ENCODE measurements at regions not wholly inside any gene's neighbourhood (a gene's known extent, or its start where the extent isn't known, plus 50 kb on each side); places are given as distances from the start of the nearest gene placed in this dataset.

DNA sequence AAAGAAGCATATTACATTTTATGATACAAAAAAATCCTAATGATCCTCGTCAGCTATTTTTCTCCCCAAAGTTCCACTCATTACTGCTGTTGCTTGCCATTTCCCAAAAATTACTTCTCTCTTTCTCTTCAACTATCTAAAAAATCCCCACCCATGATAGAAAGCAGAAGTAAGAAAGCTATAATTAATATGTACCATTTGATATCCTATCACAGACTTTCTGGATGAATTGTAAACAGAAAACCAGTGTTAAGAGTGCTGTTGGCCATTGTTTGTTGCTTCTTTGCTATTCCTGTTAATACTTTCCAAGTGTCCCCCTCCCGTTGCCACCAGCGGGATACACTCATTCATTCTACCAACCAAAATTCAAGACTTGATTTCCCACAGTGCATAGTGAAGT, 136.3 kb upstream of the SMARCA2 start:
- CTCF ChIA-PET, result no interaction called here
- Histone ChIP-seq H3K4me1 (ENCODE audit: control insufficient read depth in 1 of 2, insufficient read depth in 2 of 2, low read depth in 1 of 2, low read length in 1 of 2) (no peaks in the 10 kb centered on the region), H3K9ac (no peak overlapping the region), H3F3A (replicated peaks; ENCODE audit: insufficient read depth) (no peaks in the 10 kb centered on the region), H3K27ac (ENCODE audit: low read depth in 2 of 2, low read length in 1 of 2) (no peak overlapping the region), H3K9me3 (no peaks in the 10 kb centered on the region), H3K79me2 (ENCODE audit: insufficient read depth) (no peaks in the 10 kb centered on the region), H4K20me1 (ENCODE audit: insufficient read depth) (no peaks in the 10 kb centered on the region), H3K4me2 (no peak overlapping the region), H3K36me3 (replicated peaks in 1 of 2; ENCODE audit: control insufficient read depth in 1 of 2, insufficient read depth in 2 of 2, low read length in 1 of 2) (no peaks in the 10 kb centered on the region), H3K4me3 (ENCODE audit: low read depth in 2 of 2, low read length in 1 of 2) (no peak overlapping the region), H3K9me2 (no peaks in the 10 kb centered on the region), H2AFZ (ENCODE audit: low read depth) (no peak overlapping the region), H3K27me3 (ENCODE audit: insufficient read depth) (no peaks in the 10 kb centered on the region)
- TF ChIP-seq POLR2AphosphoS5 (IDR thresholded peaks at IDR 0.05; ENCODE audit: low read depth, low read length) (no peak), RAD21 (IDR thresholded peaks at IDR 0.05; ENCODE audit: low read length) (no peak)
- 4% methylated on average over 3 of the region's 3 CpGs for WGBS (ENCODE audit: low lambda C conversion rate)
- DNase-seq, result no peak
- POLR2A ChIA-PET, result no interaction called here

DNA sequence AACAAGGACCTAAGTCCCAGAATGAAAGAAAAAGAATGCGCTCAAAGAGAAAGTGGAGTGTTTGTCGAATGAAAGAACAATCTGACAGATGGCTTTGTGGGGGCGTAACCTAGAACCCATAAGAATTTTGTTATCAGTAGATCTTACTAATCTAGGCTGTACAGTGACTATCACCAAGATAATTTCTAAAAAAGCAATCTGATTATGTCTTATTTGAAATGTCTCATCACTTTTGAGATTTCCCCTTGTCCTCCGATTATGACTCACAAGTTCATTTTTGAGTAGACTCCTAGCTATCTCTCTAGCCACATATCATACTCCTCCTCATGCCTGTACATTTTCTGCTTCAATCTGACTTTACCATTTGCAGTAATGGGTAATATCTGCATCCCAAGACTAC, 135.6 kb upstream of the SMARCA2 start:
- no peak overlapping the region for H2AFZ ChIP-seq (ENCODE audit: low read depth)
- H3K9me3 ChIP-seq, result no peaks in the 10 kb centered on the region
- H4K20me1 ChIP-seq (ENCODE audit: insufficient read depth), result no peaks in the 10 kb centered on the region
- no peak overlapping the region for H3K4me2 ChIP-seq
- H3K9me2 ChIP-seq, result no peaks in the 10 kb centered on the region
- no peak overlapping the region for H3K9ac ChIP-seq
- H3K4me3 ChIP-seq (ENCODE audit: low read depth in 2 of 2, low read length in 1 of 2), result no peak overlapping the region
- H3K36me3 ChIP-seq (replicated peaks in 1 of 2; ENCODE audit: control insufficient read depth in 1 of 2, insufficient read depth in 2 of 2, low read length in 1 of 2), result no peaks in the 10 kb centered on the region
- H3K27me3 ChIP-seq (ENCODE audit: insufficient read depth), result no peaks in the 10 kb centered on the region
- 52% methylated on average over 4 of the region's 4 CpGs for WGBS (ENCODE audit: low lambda C conversion rate)
- H3K4me1 ChIP-seq (ENCODE audit: control insufficient read depth in 1 of 2, insufficient read depth in 2 of 2, low read depth in 1 of 2, low read length in 1 of 2), result no peaks in the 10 kb centered on the region
- H3K79me2 ChIP-seq (ENCODE audit: insufficient read depth), result no peaks in the 10 kb centered on the region
- DNase-seq, result no peak
- H3F3A ChIP-seq (replicated peaks; ENCODE audit: insufficient read depth), result no peaks in the 10 kb centered on the region
- ChIA-PET POLR2A (no interaction called here), CTCF (no interaction called here)
- H3K27ac ChIP-seq (ENCODE audit: low read depth in 2 of 2, low read length in 1 of 2), result no peak overlapping the region
- TF ChIP-seq, protein P1, sequence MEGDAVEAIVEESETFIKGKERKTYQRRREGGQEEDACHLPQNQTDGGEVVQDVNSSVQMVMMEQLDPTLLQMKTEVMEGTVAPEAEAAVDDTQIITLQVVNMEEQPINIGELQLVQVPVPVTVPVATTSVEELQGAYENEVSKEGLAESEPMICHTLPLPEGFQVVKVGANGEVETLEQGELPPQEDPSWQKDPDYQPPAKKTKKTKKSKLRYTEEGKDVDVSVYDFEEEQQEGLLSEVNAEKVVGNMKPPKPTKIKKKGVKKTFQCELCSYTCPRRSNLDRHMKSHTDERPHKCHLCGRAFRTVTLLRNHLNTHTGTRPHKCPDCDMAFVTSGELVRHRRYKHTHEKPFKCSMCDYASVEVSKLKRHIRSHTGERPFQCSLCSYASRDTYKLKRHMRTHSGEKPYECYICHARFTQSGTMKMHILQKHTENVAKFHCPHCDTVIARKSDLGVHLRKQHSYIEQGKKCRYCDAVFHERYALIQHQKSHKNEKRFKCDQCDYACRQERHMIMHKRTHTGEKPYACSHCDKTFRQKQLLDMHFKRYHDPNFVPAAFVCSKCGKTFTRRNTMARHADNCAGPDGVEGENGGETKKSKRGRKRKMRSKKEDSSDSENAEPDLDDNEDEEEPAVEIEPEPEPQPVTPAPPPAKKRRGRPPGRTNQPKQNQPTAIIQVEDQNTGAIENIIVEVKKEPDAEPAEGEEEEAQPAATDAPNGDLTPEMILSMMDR (IDR thresholded peaks at IDR 0.05), result no peak
- TF ChIP-seq, protein P2, sequence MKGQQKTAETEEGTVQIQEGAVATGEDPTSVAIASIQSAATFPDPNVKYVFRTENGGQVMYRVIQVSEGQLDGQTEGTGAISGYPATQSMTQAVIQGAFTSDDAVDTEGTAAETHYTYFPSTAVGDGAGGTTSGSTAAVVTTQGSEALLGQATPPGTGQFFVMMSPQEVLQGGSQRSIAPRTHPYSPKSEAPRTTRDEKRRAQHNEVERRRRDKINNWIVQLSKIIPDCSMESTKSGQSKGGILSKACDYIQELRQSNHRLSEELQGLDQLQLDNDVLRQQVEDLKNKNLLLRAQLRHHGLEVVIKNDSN (IDR thresholded peaks at IDR 0.05; ENCODE audit: borderline replicate concordance, low read depth), result no peak
- TF ChIP-seq TAF1 (IDR thresholded peaks at IDR 0.05; ENCODE audit: borderline replicate concordance, low read depth, low read length), result no peak
- TF ChIP-seq YY1 (IDR thresholded peaks at IDR 0.05; ENCODE audit: low read depth), result no peak
- no peak for TF ChIP-seq TCF12 (IDR thresholded peaks at IDR 0.05)
- no peak for TF ChIP-seq RXRA (IDR thresholded peaks at IDR 0.05; ENCODE audit: borderline replicate concordance, low read depth)
- TF ChIP-seq RCOR1 (IDR thresholded peaks at IDR 0.05; ENCODE audit: low read length), result no peak
- TF ChIP-seq ELF1 (IDR thresholded peaks at IDR 0.05), result no peak
- TF ChIP-seq TEAD4 (IDR thresholded peaks at IDR 0.05; ENCODE audit: borderline replicate concordance, insufficient read depth), result no peak
- no peak for TF ChIP-seq EZH2phosphoT487 (IDR thresholded peaks at IDR 0.05; ENCODE audit: borderline replicate concordance, low read depth)
- TF ChIP-seq, protein P3, sequence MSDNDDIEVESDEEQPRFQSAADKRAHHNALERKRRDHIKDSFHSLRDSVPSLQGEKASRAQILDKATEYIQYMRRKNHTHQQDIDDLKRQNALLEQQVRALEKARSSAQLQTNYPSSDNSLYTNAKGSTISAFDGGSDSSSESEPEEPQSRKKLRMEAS (IDR thresholded peaks at IDR 0.05; ENCODE audit: low read depth), result no peak
- TF ChIP-seq, protein P4, sequence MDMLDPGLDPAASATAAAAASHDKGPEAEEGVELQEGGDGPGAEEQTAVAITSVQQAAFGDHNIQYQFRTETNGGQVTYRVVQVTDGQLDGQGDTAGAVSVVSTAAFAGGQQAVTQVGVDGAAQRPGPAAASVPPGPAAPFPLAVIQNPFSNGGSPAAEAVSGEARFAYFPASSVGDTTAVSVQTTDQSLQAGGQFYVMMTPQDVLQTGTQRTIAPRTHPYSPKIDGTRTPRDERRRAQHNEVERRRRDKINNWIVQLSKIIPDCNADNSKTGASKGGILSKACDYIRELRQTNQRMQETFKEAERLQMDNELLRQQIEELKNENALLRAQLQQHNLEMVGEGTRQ (IDR thresholded peaks at IDR 0.05; ENCODE audit: borderline replicate concordance, low read depth, low read length), result no peak
- no peak for TF ChIP-seq NFIC (IDR thresholded peaks at IDR 0.05; ENCODE audit: borderline replicate concordance)
- TF ChIP-seq POLR2AphosphoS5 (IDR thresholded peaks at IDR 0.05; ENCODE audit: low read depth, low read length), result no peak
- no peak for TF ChIP-seq SMC3 (IDR thresholded peaks at IDR 0.05; ENCODE audit: low read depth, low read length)
- TF ChIP-seq GABPA (IDR thresholded peaks at IDR 0.05; ENCODE audit: low read depth), result no peak
- TF ChIP-seq, protein P5, sequence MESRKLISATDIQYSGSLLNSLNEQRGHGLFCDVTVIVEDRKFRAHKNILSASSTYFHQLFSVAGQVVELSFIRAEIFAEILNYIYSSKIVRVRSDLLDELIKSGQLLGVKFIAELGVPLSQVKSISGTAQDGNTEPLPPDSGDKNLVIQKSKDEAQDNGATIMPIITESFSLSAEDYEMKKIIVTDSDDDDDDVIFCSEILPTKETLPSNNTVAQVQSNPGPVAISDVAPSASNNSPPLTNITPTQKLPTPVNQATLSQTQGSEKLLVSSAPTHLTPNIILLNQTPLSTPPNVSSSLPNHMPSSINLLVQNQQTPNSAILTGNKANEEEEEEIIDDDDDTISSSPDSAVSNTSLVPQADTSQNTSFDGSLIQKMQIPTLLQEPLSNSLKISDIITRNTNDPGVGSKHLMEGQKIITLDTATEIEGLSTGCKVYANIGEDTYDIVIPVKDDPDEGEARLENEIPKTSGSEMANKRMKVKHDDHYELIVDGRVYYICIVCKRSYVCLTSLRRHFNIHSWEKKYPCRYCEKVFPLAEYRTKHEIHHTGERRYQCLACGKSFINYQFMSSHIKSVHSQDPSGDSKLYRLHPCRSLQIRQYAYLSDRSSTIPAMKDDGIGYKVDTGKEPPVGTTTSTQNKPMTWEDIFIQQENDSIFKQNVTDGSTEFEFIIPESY (IDR thresholded peaks at IDR 0.05; ENCODE audit: borderline replicate concordance, low read depth), result no peak
- no peak for TF ChIP-seq FOXJ3 (CRISPR knock-in tag; IDR thresholded peaks at IDR 0.05)
- no peak for TF ChIP-seq NRF1 (IDR thresholded peaks at IDR 0.05; ENCODE audit: low read depth, low read length)
